Thoracic aorta (tissue), 2 donors: ENCODE measurements at regions not wholly inside any gene's neighbourhood (a gene's known extent, or its start where the extent isn't known, plus 50 kb on each side); places are given as distances from the start of the nearest gene placed in this dataset.

Experiments
- ATAC-seq: fragments of 150-250 bp; one replicate; pipeline ENCODE4 v1.8.0; 2017; ENCODE audit warnings: low read depth; ENCODE audit not compliant: insufficient number of reproducible peaks, low FRiP score
- DNase-seq: peaks from one replicate; pipeline ENCODE4 v3.0.0-alpha.2; 2020; ENCODE audit warnings: low spot score
- H3K27ac ChIP-seq, 2 donors: fragments of 200-600 bp; sonication (generic); 1 replicate in 1 of 2; 2 replicates in 1 of 2; pipeline ENCODE4 v1.5.1; 2016; ENCODE audit warnings: mild to moderate bottlenecking in 2 of 2, moderate library complexity in 2 of 2
- H3K27me3 ChIP-seq: fragments of 200-600 bp; sonication (generic); replicated peaks from 2 replicates; pipeline ENCODE4 v1.6.0; 2016; ENCODE audit warnings: mild to moderate bottlenecking; ENCODE audit not compliant: insufficient read depth
- H3K36me3 ChIP-seq: fragments of 200-600 bp; sonication (generic); one replicate; pipeline ENCODE4 v1.5.1; 2016
- H3K4me1 ChIP-seq, 2 donors: fragments of 200-600 bp; sonication (generic); 1 replicate in 1 of 2; 2 replicates in 1 of 2; pipeline versions ENCODE4 v1.5.1 to v1.6.0; 2016; ENCODE audit warnings: low read depth in 2 of 2, mild to moderate bottlenecking in 1 of 2; ENCODE audit not compliant: control insufficient read depth in 1 of 2
- H3K4me3 ChIP-seq: fragments of 200-600 bp; sonication (generic); 2 replicates; pipeline ENCODE4 v1.5.1; 2016; ENCODE audit warnings: mild to moderate bottlenecking
- H3K9me3 ChIP-seq: fragments of 200-600 bp; sonication (generic); 2 replicates; pipeline ENCODE4 v1.5.1; 2016
- CTCF ChIP-seq: fragments of 200-600 bp; sonication (generic); IDR thresholded peaks from one replicate; pipeline ENCODE4 v1.5.1; 2019; ENCODE audit warnings: antibody characterized with exemption

GRCh38 chr16:80231888-80232287, 308.9 kb upstream of the DYNLRB2 start:
- TF ChIP-seq CTCF = no peak
- H3K4me1 ChIP-seq = peaks cover 8 to 14% of the 10 kb centered on the region in 2 donors
- H3K36me3 ChIP-seq = no peaks in the 10 kb centered on the region
- peaks cover under 1% of the 10 kb centered on the region for H3K9me3 ChIP-seq
- no peaks in the 10 kb centered on the region for H3K27me3 ChIP-seq
- no peak for ATAC-seq
- no peak overlapping the region for H3K4me3 ChIP-seq
- DNase-seq = no peak
- no peak overlapping the region for H3K27ac ChIP-seq

GRCh38 chr16:80231121-80231520, 309.7 kb upstream of the DYNLRB2 start:
- no peak for DNase-seq
- no peak for TF ChIP-seq CTCF
- no peak overlapping the region for H3K27ac ChIP-seq
- no peaks in the 10 kb centered on the region for H3K27me3 ChIP-seq
- H3K4me3 ChIP-seq = no peak overlapping the region
- peaks cover 8% of the 10 kb centered on the region for H3K9me3 ChIP-seq
- no peak for ATAC-seq
- H3K4me1 ChIP-seq = peaks cover 8 to 14% of the 10 kb centered on the region in 2 donors
- no peaks in the 10 kb centered on the region for H3K36me3 ChIP-seq

DNA sequence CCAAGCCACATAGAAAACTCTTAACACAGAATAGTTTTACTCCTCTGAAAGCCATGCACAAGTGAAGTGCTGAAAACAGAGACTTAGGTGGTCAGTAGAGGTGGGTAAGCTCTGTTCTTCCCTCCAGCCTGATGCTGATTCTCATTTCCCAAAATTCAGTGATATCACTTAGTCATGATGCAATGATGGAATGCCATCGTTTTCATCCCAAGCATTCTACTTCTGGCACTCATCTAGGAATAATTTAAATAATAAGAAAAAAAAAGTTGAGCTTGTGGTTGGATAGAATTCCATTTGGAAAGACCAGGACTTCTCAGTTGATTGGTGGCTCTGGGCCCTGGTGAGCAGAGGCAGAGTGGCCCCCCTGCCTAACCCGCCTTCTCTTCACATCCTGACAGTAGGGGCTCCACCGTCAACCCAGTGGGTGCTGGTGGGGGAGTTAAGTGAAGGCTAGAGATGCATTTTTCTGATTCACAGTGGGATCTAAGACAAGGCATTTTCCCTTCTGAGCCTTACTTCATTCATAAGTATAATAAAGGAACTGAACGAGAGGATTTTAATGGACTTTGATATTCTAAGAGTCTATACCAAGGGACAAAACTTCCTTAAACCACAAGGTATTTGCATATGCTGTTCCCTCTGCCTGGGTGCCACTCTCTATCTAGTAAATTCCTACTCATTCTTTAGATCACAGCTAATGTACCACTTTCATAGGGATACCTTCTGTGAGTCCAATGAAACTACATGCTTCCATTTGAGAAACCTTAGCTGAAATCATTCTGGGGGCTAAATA, 310.3 kb upstream of the DYNLRB2 start:
- no peak overlapping the region for H3K4me3 ChIP-seq
- H3K9me3 ChIP-seq = peaks cover 10% of the 10 kb centered on the region
- TF ChIP-seq CTCF = no peak
- H3K27me3 ChIP-seq = no peaks in the 10 kb centered on the region
- H3K4me1 ChIP-seq = peaks cover 8 to 14% of the 10 kb centered on the region in 2 donors
- no peaks in the 10 kb centered on the region for H3K36me3 ChIP-seq
- H3K27ac ChIP-seq = no peak overlapping the region
- DNase-seq (no peak), ATAC-seq (no peak)

DNA sequence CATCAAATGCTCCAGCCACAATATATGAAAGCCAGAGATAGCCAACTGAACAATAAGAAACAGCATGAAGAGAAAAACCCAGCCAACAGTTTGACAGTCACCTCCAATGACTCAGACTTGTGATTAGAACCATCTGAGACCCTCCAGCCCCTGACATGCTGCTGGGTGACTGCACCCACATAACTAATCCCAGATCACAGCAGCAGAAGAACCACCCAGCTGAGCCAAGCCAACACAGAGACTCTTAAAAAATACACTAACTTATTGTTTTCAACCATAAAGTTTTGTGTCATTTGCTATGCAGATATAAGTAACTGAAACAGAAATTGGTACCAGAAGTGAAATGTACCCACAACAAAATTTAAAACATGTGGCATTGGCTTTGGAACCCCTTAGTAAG, 314.3 kb upstream of the DYNLRB2 start:
- H3K27ac ChIP-seq = no peak overlapping the region
- TF ChIP-seq CTCF = no peak
- H3K9me3 ChIP-seq = peaks cover 10% of the 10 kb centered on the region
- H3K27me3 ChIP-seq = no peaks in the 10 kb centered on the region
- ATAC-seq (no peak), DNase-seq (no peak)
- no peaks in the 10 kb centered on the region for H3K36me3 ChIP-seq
- H3K4me1 ChIP-seq = peaks cover 8% of the 10 kb centered on the region in 2 donors
- no peak overlapping the region for H3K4me3 ChIP-seq

DNA sequence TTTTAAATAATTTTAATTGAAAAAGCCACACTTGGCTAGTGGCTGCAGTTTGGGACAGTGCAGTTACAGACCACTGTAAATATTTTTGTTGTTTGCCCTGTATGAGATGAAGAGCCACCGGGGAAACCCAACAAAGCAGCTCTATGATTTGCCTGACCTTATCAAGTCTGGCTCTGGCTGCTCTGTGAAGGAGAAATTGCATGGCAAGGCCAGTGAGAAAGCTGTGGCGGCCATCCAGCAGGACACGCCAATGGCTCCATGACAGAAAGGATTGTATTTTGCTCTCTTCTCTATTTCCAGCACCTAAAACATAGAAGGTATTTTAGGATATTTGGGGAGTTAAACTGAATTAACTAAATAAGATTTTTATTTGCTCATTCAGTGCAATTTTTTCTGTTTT, 330.0 kb upstream of the DYNLRB2 start:
- no peaks in the 10 kb centered on the region for H3K9me3 ChIP-seq
- DNase-seq = no peak
- no peak for ATAC-seq

More for the DNA sequence above, 330.0 kb upstream of the DYNLRB2 start:
- no peak overlapping the region for H3K4me3 ChIP-seq
- H3K27ac ChIP-seq = no peak overlapping the region
- no peaks in the 10 kb centered on the region for H3K27me3 ChIP-seq
- no peaks in the 10 kb centered on the region for H3K36me3 ChIP-seq
- TF ChIP-seq CTCF = no peak
- no peaks in the 10 kb centered on the region for H3K4me1 ChIP-seq
